ENCODE measurements at regions not wholly inside any gene's neighbourhood (a gene's known extent, or its start where the extent isn't known, plus 50 kb on each side); places are given as distances from the start of the nearest gene placed in this dataset.

GRCh38 chr2:226641008-226641407, 158.6 kb downstream of the IRS1 start:
- in situ Hi-C loops (cut with MboI), result no loop called here
- Histone ChIP-seq H3K4me3 (no peak overlapping the region), H3K9me2 (ENCODE audit: insufficient read depth) (no peaks in the 10 kb centered on the region; the same call in 1 of the 2 replicates), H3K4me2 (ENCODE audit: unreplicated experiment) (no peak overlapping the region), H3K27ac (no peak overlapping the region), H3K9ac (no peak overlapping the region), H4K20me1 (ENCODE audit: insufficient read depth) (no peaks in the 10 kb centered on the region), H3K4me1 (ENCODE audit: insufficient read depth) (peaks cover 18% of the 10 kb centered on the region), H3K27me3 (replicated peaks; ENCODE audit: insufficient read depth) (no peaks in the 10 kb centered on the region), H3K36me3 (ENCODE audit: low read depth) (no peaks in the 10 kb centered on the region), H3K9me3 (ENCODE audit: low read depth) (no peaks in the 10 kb centered on the region), H3F3A (ENCODE audit: insufficient read depth) (peaks cover 24% of the 10 kb centered on the region), H3K79me2 (ENCODE audit: insufficient read depth) (no peaks in the 10 kb centered on the region), H2AFZ (no peak overlapping the region)
- 81 to 88% methylated on average over 1 of the region's 1 CpG for WGBS, 2 experiments (ENCODE audit: low coverage in 1 of 2, low lambda C conversion rate in 2 of 2, missing lambda C conversion rate in 2 of 2)
- no peak for DNase-seq
- TF ChIP-seq EZH2phosphoT487 (IDR thresholded peaks at IDR 0.05; ENCODE audit: insufficient read depth, low read depth), result no peak
- TF ChIP-seq EZH2 (IDR thresholded peaks at IDR 0.05; ENCODE audit: insufficient read depth, poor library complexity, severe bottlenecking), result no peak

- Histone ChIP-seq H4K20me1 (ENCODE audit: insufficient read depth) (no peaks in the 10 kb centered on the region), H3K36me3 (ENCODE audit: low read depth) (no peaks in the 10 kb centered on the region), H3F3A (ENCODE audit: insufficient read depth) (peaks cover 24% of the 10 kb centered on the region), H3K9me2 (ENCODE audit: insufficient read depth) (no peaks in the 10 kb centered on the region; the same call in 1 of the 2 replicates), H2AFZ (no peak overlapping the region), H3K9ac (no peak overlapping the region), H3K27ac (no peak overlapping the region), H3K4me2 (ENCODE audit: unreplicated experiment) (no peak overlapping the region), H3K9me3 (ENCODE audit: low read depth) (no peaks in the 10 kb centered on the region), H3K4me1 (ENCODE audit: insufficient read depth) (peaks cover 18% of the 10 kb centered on the region), H3K27me3 (replicated peaks; ENCODE audit: insufficient read depth) (no peaks in the 10 kb centered on the region), H3K4me3 (no peak overlapping the region), H3K79me2 (ENCODE audit: insufficient read depth) (no peaks in the 10 kb centered on the region)
- WGBS, 2 experiments (ENCODE audit: low coverage in 1 of 2, low lambda C conversion rate in 2 of 2, missing lambda C conversion rate in 2 of 2), result 96 to 97% methylated on average over 3 of the region's 3 CpGs
- in situ Hi-C loops (cut with MboI), result no loop called here
- DNase-seq, result no peak
- TF ChIP-seq EZH2 (IDR thresholded peaks at IDR 0.05; ENCODE audit: insufficient read depth, poor library complexity, severe bottlenecking) (no peak), EZH2phosphoT487 (IDR thresholded peaks at IDR 0.05; ENCODE audit: insufficient read depth, low read depth) (no peak)
Measured at GRCh38 chr2:226640501-226640900, 159.1 kb downstream of the IRS1 start.

- WGBS, 2 experiments (ENCODE audit: low coverage in 1 of 2, low lambda C conversion rate in 2 of 2, missing lambda C conversion rate in 2 of 2), result 98 to 100% methylated on average over 2 of the region's 2 CpGs
- Histone ChIP-seq H3K4me3 (no peak overlapping the region), H2AFZ (no peak overlapping the region), H3K27me3 (replicated peaks; ENCODE audit: insufficient read depth) (no peaks in the 10 kb centered on the region), H3K79me2 (ENCODE audit: insufficient read depth) (no peaks in the 10 kb centered on the region), H3K4me1 (ENCODE audit: insufficient read depth) (peaks cover 13% of the 10 kb centered on the region), H3K4me2 (ENCODE audit: unreplicated experiment) (no peak overlapping the region), H3K36me3 (ENCODE audit: low read depth) (no peaks in the 10 kb centered on the region), H3K9me3 (ENCODE audit: low read depth) (no peaks in the 10 kb centered on the region), H3K27ac (no peak overlapping the region), H3K9me2 (ENCODE audit: insufficient read depth) (no peaks in the 10 kb centered on the region; the same call in 1 of the 2 replicates), H4K20me1 (ENCODE audit: insufficient read depth) (no peaks in the 10 kb centered on the region), H3F3A (ENCODE audit: insufficient read depth) (peaks cover 17% of the 10 kb centered on the region), H3K9ac (no peak overlapping the region)
- DNase-seq, result no peak
- in situ Hi-C loops (cut with MboI), result no loop called here
- no peak for TF ChIP-seq EZH2phosphoT487 (IDR thresholded peaks at IDR 0.05; ENCODE audit: insufficient read depth, low read depth)
Measured at GRCh38 chr2:226639550-226639949, 160.1 kb downstream of the IRS1 start.

- no peak for DNase-seq
- no peaks in the 10 kb centered on the region; the same call in 1 of the 2 replicates for H3K9me2 ChIP-seq (ENCODE audit: insufficient read depth)
- in situ Hi-C loops (cut with MboI), result no loop called here
- 89 to 92% methylated on average over 9 of the region's 9 CpGs for WGBS, 2 experiments (ENCODE audit: low coverage in 1 of 2, low lambda C conversion rate in 2 of 2, missing lambda C conversion rate in 2 of 2)
- H3K4me3 ChIP-seq, result no peak overlapping the region
- no peaks in the 10 kb centered on the region for H3K36me3 ChIP-seq (ENCODE audit: low read depth)
- TF ChIP-seq EZH2 (IDR thresholded peaks at IDR 0.05; ENCODE audit: insufficient read depth, poor library complexity, severe bottlenecking) (no peak), EZH2phosphoT487 (IDR thresholded peaks at IDR 0.05; ENCODE audit: insufficient read depth, low read depth) (no peak)
- no peaks in the 10 kb centered on the region for H3K27me3 ChIP-seq (replicated peaks; ENCODE audit: insufficient read depth)
- no peak overlapping the region for H3K27ac ChIP-seq
- peaks cover 7% of the 10 kb centered on the region for H3F3A ChIP-seq (ENCODE audit: insufficient read depth)
- H3K4me1 ChIP-seq (ENCODE audit: insufficient read depth), result 0 out of 2 replicates have a peak, but pooled peaks cover 5% of the 10 kb centered on the region
- no peaks in the 10 kb centered on the region for H3K79me2 ChIP-seq (ENCODE audit: insufficient read depth)
- no peaks in the 10 kb centered on the region for H3K9me3 ChIP-seq (ENCODE audit: low read depth)
- H2AFZ ChIP-seq, result no peak overlapping the region
- no peak overlapping the region for H3K4me2 ChIP-seq (ENCODE audit: unreplicated experiment)
- H4K20me1 ChIP-seq (ENCODE audit: insufficient read depth), result no peaks in the 10 kb centered on the region
- H3K9ac ChIP-seq, result no peak overlapping the region
Measured at GRCh38 chr2:226638576-226638975, 161.0 kb downstream of the IRS1 start.

- Histone ChIP-seq H3K9ac (no peak overlapping the region), H3K4me1 (ENCODE audit: insufficient read depth) (no peaks in the 10 kb centered on the region), H3K36me3 (ENCODE audit: low read depth) (no peaks in the 10 kb centered on the region), H4K20me1 (ENCODE audit: insufficient read depth) (no peaks in the 10 kb centered on the region), H2AFZ (no peak overlapping the region), H3K9me2 (ENCODE audit: insufficient read depth) (no peaks in the 10 kb centered on the region; the same call in 1 of the 2 replicates), H3K27me3 (replicated peaks; ENCODE audit: insufficient read depth) (no peaks in the 10 kb centered on the region), H3F3A (ENCODE audit: insufficient read depth) (no peaks in the 10 kb centered on the region), H3K79me2 (ENCODE audit: insufficient read depth) (no peaks in the 10 kb centered on the region), H3K9me3 (ENCODE audit: low read depth) (no peaks in the 10 kb centered on the region), H3K27ac (no peak overlapping the region), H3K4me2 (ENCODE audit: unreplicated experiment) (no peak overlapping the region), H3K4me3 (no peak overlapping the region)
- WGBS, 2 experiments (ENCODE audit: low coverage in 1 of 2, low lambda C conversion rate in 2 of 2, missing lambda C conversion rate in 2 of 2), result 60 to 66% methylated on average over 2 of the region's 2 CpGs
- in situ Hi-C loops (cut with MboI), result no loop called here
- TF ChIP-seq EZH2 (IDR thresholded peaks at IDR 0.05; ENCODE audit: insufficient read depth, poor library complexity, severe bottlenecking), result no peak
- TF ChIP-seq EZH2phosphoT487 (IDR thresholded peaks at IDR 0.05; ENCODE audit: insufficient read depth, low read depth), result no peak
- DNase-seq, result no peak
Measured at GRCh38 chr2:226637383-226637782, 162.2 kb downstream of the IRS1 start.

Data from GM23248 (cell line).